ENCODE measurements at regions not wholly inside any gene's neighbourhood (a gene's known extent, or its start where the extent isn't known, plus 50 kb on each side); places are given as distances from the start of the nearest gene placed in this dataset.
"Not testable (repeated sequence)": the region's sequence is repeated elsewhere in the genome, so short reads cannot be mapped to it uniquely, and the experiment has no call there.

DNA sequence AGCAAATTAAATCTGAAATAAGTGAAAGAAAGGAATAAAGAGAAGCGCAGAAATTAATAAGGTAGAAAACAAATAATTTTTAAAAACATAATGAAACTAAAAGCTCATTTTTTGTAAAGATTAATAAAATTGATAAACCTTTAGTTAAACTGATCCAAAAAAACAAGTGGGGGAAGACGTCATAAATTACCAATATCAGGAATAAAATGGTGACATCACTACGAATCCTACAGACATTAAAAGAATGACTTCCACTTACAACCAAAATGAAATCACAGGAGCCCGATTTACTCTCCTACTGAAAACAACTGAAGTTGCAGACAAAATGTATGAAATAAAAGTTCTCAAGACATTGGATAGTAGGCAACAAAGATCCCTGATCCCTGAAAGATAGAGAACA, 68.1 kb upstream of the IFFO2 start:
- Histone ChIP-seq H3K36me3 (no peaks in the 10 kb centered on the region), H3K4me3 (no peak overlapping the region), H3K27me3 (no peaks in the 10 kb centered on the region), H3K27ac (no peak overlapping the region), H3K9me3 (peaks cover 0 to 4% (median 0%) of the 10 kb centered on the region in 4 donors), H3K4me1 (no peaks in the 10 kb centered on the region)
- no peak for TF ChIP-seq POLR2A (IDR thresholded peaks at IDR 0.05)
- WGBS, 2 donors: 92 to 95% methylated on average over 4 of the region's 4 CpGs
- DNase-seq: no peak
- intact Hi-C loops (cut with DNase I): loop anchor here (10.0 kb wide), 1 partner anchor 410 kb away; no protein-coding TSS in a partner anchor

DNA sequence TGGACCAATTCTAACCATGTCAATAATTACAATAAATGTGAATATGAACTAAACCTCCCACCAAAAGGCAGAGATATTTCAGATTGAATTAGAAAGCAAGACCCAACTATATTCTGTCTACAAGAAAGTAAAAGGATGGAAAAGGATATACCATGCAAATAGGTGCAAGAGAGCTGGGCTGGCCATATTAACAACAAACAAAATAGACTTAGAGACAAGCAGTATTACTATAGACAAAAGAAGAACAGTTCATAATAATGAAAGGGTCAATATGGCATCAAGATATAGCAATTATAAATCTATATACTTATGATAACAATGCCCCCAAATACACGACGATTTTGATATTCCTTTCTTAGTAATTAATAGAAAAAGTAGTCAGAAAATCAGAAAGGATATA, 67.3 kb upstream of the IFFO2 start:
- TF ChIP-seq, protein P1, sequence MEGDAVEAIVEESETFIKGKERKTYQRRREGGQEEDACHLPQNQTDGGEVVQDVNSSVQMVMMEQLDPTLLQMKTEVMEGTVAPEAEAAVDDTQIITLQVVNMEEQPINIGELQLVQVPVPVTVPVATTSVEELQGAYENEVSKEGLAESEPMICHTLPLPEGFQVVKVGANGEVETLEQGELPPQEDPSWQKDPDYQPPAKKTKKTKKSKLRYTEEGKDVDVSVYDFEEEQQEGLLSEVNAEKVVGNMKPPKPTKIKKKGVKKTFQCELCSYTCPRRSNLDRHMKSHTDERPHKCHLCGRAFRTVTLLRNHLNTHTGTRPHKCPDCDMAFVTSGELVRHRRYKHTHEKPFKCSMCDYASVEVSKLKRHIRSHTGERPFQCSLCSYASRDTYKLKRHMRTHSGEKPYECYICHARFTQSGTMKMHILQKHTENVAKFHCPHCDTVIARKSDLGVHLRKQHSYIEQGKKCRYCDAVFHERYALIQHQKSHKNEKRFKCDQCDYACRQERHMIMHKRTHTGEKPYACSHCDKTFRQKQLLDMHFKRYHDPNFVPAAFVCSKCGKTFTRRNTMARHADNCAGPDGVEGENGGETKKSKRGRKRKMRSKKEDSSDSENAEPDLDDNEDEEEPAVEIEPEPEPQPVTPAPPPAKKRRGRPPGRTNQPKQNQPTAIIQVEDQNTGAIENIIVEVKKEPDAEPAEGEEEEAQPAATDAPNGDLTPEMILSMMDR (IDR thresholded peaks at IDR 0.05): no peak
- TF ChIP-seq POLR2AphosphoS5 (IDR thresholded peaks at IDR 0.05) (no peak), EP300 (IDR thresholded peaks at IDR 0.05) (no peak), POLR2A (IDR thresholded peaks at IDR 0.05) (no peak)
- no peak for DNase-seq
- H3K4me3 ChIP-seq: no peak overlapping the region
- 48 to 71% methylated on average over 2 of the region's 2 CpGs for WGBS, 2 donors
- intact Hi-C loops (cut with DNase I): loop anchor here (10.0 kb wide), 1 partner anchor 409 kb away; no protein-coding TSS in a partner anchor
- no peaks in the 10 kb centered on the region for H3K27me3 ChIP-seq
- no peaks in the 10 kb centered on the region for H3K4me1 ChIP-seq
- H3K9me3 ChIP-seq: peaks cover 0 to 4% (median 0%) of the 10 kb centered on the region in 4 donors
- H3K27ac ChIP-seq: no peak overlapping the region
- H3K36me3 ChIP-seq: no peaks in the 10 kb centered on the region

DNA sequence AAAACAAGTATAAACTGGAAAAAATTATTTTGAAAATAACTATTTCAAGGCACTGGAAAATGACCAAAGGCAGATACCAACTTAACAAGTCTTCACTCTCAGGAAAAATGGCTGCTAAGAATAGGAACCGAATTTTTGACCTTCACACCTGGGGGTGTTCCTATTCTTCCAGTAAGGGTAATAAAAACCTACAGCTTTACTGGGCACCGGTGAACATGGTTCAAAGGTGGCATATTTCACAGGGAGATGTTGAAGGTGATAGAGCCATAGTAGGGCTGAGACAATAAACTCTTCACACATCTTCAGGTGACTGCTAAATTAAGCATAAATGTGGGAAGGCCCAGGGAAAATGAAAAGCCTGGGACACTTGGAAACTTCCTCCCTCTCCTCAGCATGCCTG, 65.4 kb upstream of the IFFO2 start:
- Histone ChIP-seq H3K4me1 (no peaks in the 10 kb centered on the region), H3K27me3 (no peaks in the 10 kb centered on the region), H3K36me3 (no peaks in the 10 kb centered on the region), H3K9me3 (peaks cover 0 to 4% (median 0%) of the 10 kb centered on the region in 4 donors), H3K4me3 (no peak overlapping the region), H3K27ac (no peak overlapping the region)
- 8 to 28% methylated on average over 2 of the region's 2 CpGs for WGBS, 2 donors
- no peak for TF ChIP-seq POLR2A (IDR thresholded peaks at IDR 0.05)
- no peak for TF ChIP-seq POLR2AphosphoS5 (IDR thresholded peaks at IDR 0.05)
- TF ChIP-seq, protein P1 (IDR thresholded peaks at IDR 0.05): no peak
- no peak for TF ChIP-seq EP300 (IDR thresholded peaks at IDR 0.05)
- DNase-seq: no peak
- intact Hi-C loops (cut with DNase I): loop anchor here (10.0 kb wide), 1 partner anchor 407 kb away; no protein-coding TSS in a partner anchor

DNA sequence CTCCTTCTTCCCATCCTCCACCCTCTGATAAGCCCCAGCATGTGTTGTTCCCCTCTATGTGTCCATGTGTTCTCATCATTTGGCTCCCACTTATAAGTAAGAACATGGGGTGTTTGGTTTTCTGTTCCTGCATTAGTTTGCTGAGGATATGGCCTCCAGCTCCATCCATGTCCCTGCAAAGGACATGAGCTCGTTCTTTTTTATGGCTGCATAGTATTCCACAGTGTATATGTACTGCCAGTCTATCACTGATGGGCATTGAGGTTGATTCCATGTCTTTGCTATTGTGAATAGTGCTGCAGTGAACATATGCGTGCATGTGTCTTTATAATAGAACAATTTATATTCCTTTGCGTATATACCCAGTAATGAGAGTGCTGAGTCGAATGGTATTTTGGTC, 62.8 kb upstream of the IFFO2 start:
- H3K4me3 ChIP-seq; H3K36me3 ChIP-seq; intact Hi-C loops (cut with DNase I); H3K27ac ChIP-seq; H3K27me3 ChIP-seq; H3K9me3 ChIP-seq; H3K4me1 ChIP-seq; DNase-seq: not testable (repeated sequence)
- WGBS, 2 donors: 95 to 96% methylated on average over 4 of the region's 4 CpGs

DNA sequence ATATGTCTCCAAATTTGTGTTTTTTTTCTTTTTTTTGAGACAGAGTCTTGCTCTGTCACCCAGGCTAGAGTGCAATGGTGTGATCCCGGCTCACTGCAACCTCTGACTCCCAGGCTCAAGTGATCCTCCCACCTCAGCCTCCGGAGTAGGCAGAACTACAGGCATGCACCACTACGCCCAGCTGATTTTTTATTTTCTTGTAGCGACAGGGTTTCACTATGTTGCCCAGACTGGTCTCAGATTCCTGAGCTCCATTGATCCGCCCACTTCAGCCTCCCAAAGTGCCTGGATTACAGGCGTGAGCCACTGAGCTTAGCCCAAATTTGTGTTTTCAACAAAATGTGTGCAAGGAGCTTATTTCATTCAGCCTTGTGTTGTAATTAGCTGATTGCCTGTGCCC, 59.0 kb upstream of the IFFO2 start:
- no peaks in the 10 kb centered on the region for H3K9me3 ChIP-seq
- WGBS, 2 donors: 92% methylated on average over 6 of the region's 6 CpGs
- TF ChIP-seq, protein P1 (IDR thresholded peaks at IDR 0.05): no peak
- no peak for TF ChIP-seq POLR2A (IDR thresholded peaks at IDR 0.05)
- no peak for TF ChIP-seq POLR2AphosphoS5 (IDR thresholded peaks at IDR 0.05)
- TF ChIP-seq EP300 (IDR thresholded peaks at IDR 0.05): no peak
- intact Hi-C loops (cut with DNase I): no loop called here
- DNase-seq: no peak
- H3K36me3 ChIP-seq: no peaks in the 10 kb centered on the region
- peaks cover 0 to 23% (median 21%) of the 10 kb centered on the region in 4 donors for H3K4me1 ChIP-seq
- no peak overlapping the region for H3K27ac ChIP-seq
- no peak overlapping the region for H3K4me3 ChIP-seq
- H3K27me3 ChIP-seq: no peaks in the 10 kb centered on the region

DNA sequence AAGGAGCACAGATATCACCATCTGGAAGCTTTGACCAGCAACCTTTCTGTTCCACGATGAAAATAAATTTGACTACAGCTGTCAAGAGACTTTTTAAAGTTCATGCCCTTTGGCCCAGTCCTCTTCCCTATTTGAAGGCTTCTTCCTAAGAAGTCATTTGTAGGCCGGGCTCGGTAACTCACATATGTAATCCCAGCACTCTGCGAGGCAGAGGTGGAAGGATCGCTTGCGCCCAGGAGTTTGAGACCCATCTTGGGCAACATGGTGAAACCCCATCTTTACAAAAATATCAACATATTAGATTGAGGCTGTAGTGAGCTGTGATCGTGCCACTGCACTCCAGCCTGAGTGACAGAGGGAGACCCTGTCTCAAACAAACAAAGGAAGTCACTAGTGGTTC, 58.3 kb upstream of the IFFO2 start:
- peaks cover 0 to 30% (median 26%) of the 10 kb centered on the region in 4 donors for H3K4me1 ChIP-seq
- H3K9me3 ChIP-seq: no peaks in the 10 kb centered on the region
- H3K36me3 ChIP-seq: no peaks in the 10 kb centered on the region
- intact Hi-C loops (cut with DNase I): loop anchor here (5.0 kb wide), 2 partner anchors 58 to 107 kb away; no protein-coding TSS in a partner anchor
- 69 to 72% methylated on average over 7 of the region's 7 CpGs for WGBS, 2 donors
- no peak overlapping the region for H3K4me3 ChIP-seq
- H3K27me3 ChIP-seq: no peaks in the 10 kb centered on the region
- TF ChIP-seq POLR2A (IDR thresholded peaks at IDR 0.05): no peak
- TF ChIP-seq EP300 (IDR thresholded peaks at IDR 0.05): no peak
- TF ChIP-seq, protein P1 (IDR thresholded peaks at IDR 0.05): no peak
- TF ChIP-seq POLR2AphosphoS5 (IDR thresholded peaks at IDR 0.05): no peak
- H3K27ac ChIP-seq: no peak overlapping the region
- DNase-seq: no peak
